A549 (cell line): ENCODE measurements at regions not wholly inside any gene's neighbourhood (a gene's known extent, or its start where the extent isn't known, plus 50 kb on each side); places are given as distances from the start of the nearest gene placed in this dataset.

ENCODE experiments used
- ATAC-seq, 2 experiments: fragments of 200-7000 bp in 1 of 2; fragments of >200 bp in 1 of 2; cut with Nextera tagmentation in 1 of 2; cut with Tn5 transposase in 1 of 2; 3 replicates each; pipeline versions ENCODE4 v1.8.0 to v1.9.1; 2018 to 2020; ENCODE audit warnings: mild to moderate bottlenecking in 1 of 2, moderate library complexity in 1 of 2
- CTCF ChIA-PET: fragments of 300-600 bp; sonication (Branson Sonifier 250); formaldehyde crosslinking; extraction: SDS; loops from one replicate; lab custom pipeline; 2021; ENCODE audit warnings: antibody characterized with exemption, inconsistent platforms; lab: Yijun Ruan, JAX
- POLR2A ChIA-PET: fragments of 350-600 bp; formaldehyde crosslinking; extraction: SDS; loops from one replicate; lab custom pipeline; 2021; ENCODE audit warnings: antibody characterized with exemption, inconsistent platforms; lab: Yijun Ruan, JAX
- DNase-seq, 2 experiments: peaks; one replicate each; pipeline versions ENCODE4 v3.0.0 to v3.0.0-alpha.2; 2011 to 2016; ENCODE audit warnings: low read depth in 1 of 2, low spot score in 1 of 2
- FAIRE-seq: peaks from 2 replicates; lab custom pipeline; 2011; peaks lifted over from hg19 to GRCh38; lab: Jason Lieb, UNC
- H3K27ac ChIP-seq, 2 experiments: fragments of >200 bp; sonication (Bioruptor Twin); formaldehyde crosslinking; 3 replicates each; pipeline ENCODE4 v1.5.1; 2016 to 2017
- H3K4me1 ChIP-seq: fragments of >200 bp; sonication (Bioruptor Twin); formaldehyde crosslinking; 3 replicates; pipeline ENCODE4 v1.6.1; 2016
- H3K4me2 ChIP-seq: fragments of >200 bp; sonication (Bioruptor Twin); formaldehyde crosslinking; 3 replicates; pipeline ENCODE4 v1.6.1; 2016
- H3K4me3 ChIP-seq: fragments of >200 bp; sonication (Bioruptor Twin); formaldehyde crosslinking; 3 replicates; pipeline ENCODE4 v1.5.1; 2016
- H3K9me3 ChIP-seq: fragments of >200 bp; sonication (Bioruptor Twin); formaldehyde crosslinking; 3 replicates; pipeline ENCODE4 v1.6.1; 2016
- BHLHE40 ChIP-seq: IDR thresholded peaks from 2 replicates; pipeline ENCODE4 v1.6.1; 2012; ENCODE audit warnings: low read depth, low read length, inconsistent platforms
- CHD2 ChIP-seq: fragments of 150-350 bp; IDR thresholded peaks from 2 replicates; pipeline ENCODE4 v1.6.1; 2014; ENCODE audit warnings: low read length; ENCODE audit not compliant: partially characterized antibody
- E2F6 ChIP-seq: IDR thresholded peaks from 2 replicates; pipeline ENCODE4 v1.6.1; 2012; ENCODE audit warnings: low read depth, borderline replicate concordance
- EHF ChIP-seq: fragments of 250-450 bp; sonication (Bioruptor Pico); IDR thresholded peaks from 2 replicates; pipeline ENCODE4 v1.5.0; 2020; ENCODE audit warnings: mild to moderate bottlenecking
- ELK1 ChIP-seq: fragments of 150-350 bp; IDR thresholded peaks from 2 replicates; pipeline ENCODE4 v1.6.1; 2014; ENCODE audit warnings: low read depth, mild to moderate bottlenecking, low read length
- FOSB ChIP-seq: fragments of 250-450 bp; sonication (Bioruptor Pico); IDR thresholded peaks from 2 replicates; pipeline ENCODE4 v1.5.0; 2020; ENCODE audit warnings: mild to moderate bottlenecking, moderate library complexity
- HDAC2 ChIP-seq: fragments of 200-600 bp; sonication (generic); IDR thresholded peaks from 2 replicates; pipeline ENCODE4 v1.6.1; 2016
- HES2 ChIP-seq: fragments of >200 bp; sonication (Bioruptor Twin); formaldehyde crosslinking; IDR thresholded peaks from 2 replicates; pipeline ENCODE4 v1.6.1; 2016
- HOXB5 ChIP-seq: fragments of 250-450 bp; sonication (Bioruptor Pico); IDR thresholded peaks from 2 replicates; pipeline ENCODE4 v1.5.0; 2020; ENCODE audit warnings: mild to moderate bottlenecking, moderate library complexity
- JUN ChIP-seq, 2 experiments: fragments of >200 bp; sonication (Bioruptor Twin); formaldehyde crosslinking; IDR thresholded peaks; 2 replicates in 1 of 2; 3 replicates in 1 of 2; pipeline ENCODE4 v1.6.1; 2016 to 2017
- KDM5A ChIP-seq: fragments of 200-600 bp; sonication (generic); IDR thresholded peaks from 2 replicates; pipeline ENCODE4 v1.6.1; 2016; ENCODE audit warnings: antibody characterized with exemption, mild to moderate bottlenecking
- MAFK ChIP-seq: fragments of 450-650 bp; IDR thresholded peaks from 2 replicates; pipeline ENCODE4 v1.6.1; 2014; ENCODE audit not compliant: partially characterized antibody
- MAX ChIP-seq: IDR thresholded peaks from 2 replicates; pipeline ENCODE4 v1.6.1; 2012
- RFX5 ChIP-seq: fragments of 450-650 bp; IDR thresholded peaks from 2 replicates; pipeline ENCODE4 v1.7.1; 2014; ENCODE audit warnings: antibody characterized with exemption, mild to moderate bottlenecking, moderate library complexity
- TP53 ChIP-seq: fragments of 250-450 bp; sonication (Bioruptor Pico); IDR thresholded peaks from 2 replicates; pipeline ENCODE4 v1.5.0; 2021; ENCODE audit warnings: mild to moderate bottlenecking, moderate library complexity
- ZC3H11A ChIP-seq: fragments of 450-650 bp; IDR thresholded peaks from 2 replicates; pipeline ENCODE4 v1.6.1; 2014; ENCODE audit warnings: antibody characterized with exemption, mild to moderate bottlenecking
- WGBS: methylation state at CpG from one replicate; pipeline ENCODE4 v1.1.6; 2017; ENCODE audit errors: missing lambda C conversion rate; 5-methylcytosine and 5-hydroxymethylcytosine counted together
- TF ChIP-seq, protein P1 (sequence below): fragments of >200 bp; sonication (Bioruptor Twin); formaldehyde crosslinking; IDR thresholded peaks from 3 replicates; pipeline ENCODE4 v1.5.1; 2016
- TF ChIP-seq, protein P2 (sequence below): IDR thresholded peaks from 2 replicates; pipeline ENCODE4 v1.6.1; 2012

DNA sequence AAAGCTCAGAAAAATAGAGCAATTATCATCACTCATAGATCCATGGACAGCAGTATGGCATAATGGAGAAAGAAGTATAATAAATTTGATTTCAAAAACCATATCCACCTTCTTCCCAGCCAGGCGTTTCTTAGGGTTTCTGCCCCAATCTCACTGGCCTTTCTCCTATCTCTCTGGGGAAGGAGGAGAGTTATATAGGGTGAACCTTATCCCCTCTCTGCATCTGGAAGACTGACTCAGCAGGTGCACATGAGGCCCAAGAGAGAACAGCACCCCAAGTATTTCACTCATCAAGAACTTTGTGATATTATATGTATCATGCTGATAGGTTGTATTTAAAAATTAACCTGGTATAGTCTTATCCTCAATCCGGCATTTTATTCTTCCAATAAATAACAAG is 318.8 kb upstream of the RASGEF1B start:
- 16% methylated on average over 1 of the region's 2 CpGs for WGBS
- H3K4me1 ChIP-seq, result no peaks in the 10 kb centered on the region
- TF ChIP-seq, protein P1, sequence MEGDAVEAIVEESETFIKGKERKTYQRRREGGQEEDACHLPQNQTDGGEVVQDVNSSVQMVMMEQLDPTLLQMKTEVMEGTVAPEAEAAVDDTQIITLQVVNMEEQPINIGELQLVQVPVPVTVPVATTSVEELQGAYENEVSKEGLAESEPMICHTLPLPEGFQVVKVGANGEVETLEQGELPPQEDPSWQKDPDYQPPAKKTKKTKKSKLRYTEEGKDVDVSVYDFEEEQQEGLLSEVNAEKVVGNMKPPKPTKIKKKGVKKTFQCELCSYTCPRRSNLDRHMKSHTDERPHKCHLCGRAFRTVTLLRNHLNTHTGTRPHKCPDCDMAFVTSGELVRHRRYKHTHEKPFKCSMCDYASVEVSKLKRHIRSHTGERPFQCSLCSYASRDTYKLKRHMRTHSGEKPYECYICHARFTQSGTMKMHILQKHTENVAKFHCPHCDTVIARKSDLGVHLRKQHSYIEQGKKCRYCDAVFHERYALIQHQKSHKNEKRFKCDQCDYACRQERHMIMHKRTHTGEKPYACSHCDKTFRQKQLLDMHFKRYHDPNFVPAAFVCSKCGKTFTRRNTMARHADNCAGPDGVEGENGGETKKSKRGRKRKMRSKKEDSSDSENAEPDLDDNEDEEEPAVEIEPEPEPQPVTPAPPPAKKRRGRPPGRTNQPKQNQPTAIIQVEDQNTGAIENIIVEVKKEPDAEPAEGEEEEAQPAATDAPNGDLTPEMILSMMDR, result no peak
- TF ChIP-seq E2F6 (no peak), MAX (no peak), HES2 (no peak), TP53 (CRISPR knock-in tag) (no peak), MAFK (no peak), KDM5A (no peak), ELK1 (no peak), FOSB (CRISPR knock-in tag) (no peak)
- TF ChIP-seq, protein P2, sequence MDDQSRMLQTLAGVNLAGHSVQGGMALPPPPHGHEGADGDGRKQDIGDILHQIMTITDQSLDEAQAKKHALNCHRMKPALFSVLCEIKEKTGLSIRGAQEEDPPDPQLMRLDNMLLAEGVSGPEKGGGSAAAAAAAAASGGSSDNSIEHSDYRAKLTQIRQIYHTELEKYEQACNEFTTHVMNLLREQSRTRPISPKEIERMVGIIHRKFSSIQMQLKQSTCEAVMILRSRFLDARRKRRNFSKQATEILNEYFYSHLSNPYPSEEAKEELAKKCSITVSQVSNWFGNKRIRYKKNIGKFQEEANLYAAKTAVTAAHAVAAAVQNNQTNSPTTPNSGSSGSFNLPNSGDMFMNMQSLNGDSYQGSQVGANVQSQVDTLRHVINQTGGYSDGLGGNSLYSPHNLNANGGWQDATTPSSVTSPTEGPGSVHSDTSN, result no peak
- no peak overlapping the region for H3K4me3 ChIP-seq
- no peak overlapping the region for H3K4me2 ChIP-seq
- no peak overlapping the region for H3K27ac ChIP-seq
- H3K9me3 ChIP-seq, result no peaks in the 10 kb centered on the region
- FAIRE-seq, result no peak
- no peak for DNase-seq
- POLR2A ChIA-PET, result no interaction called here
- ATAC-seq, result no peak
- CTCF ChIA-PET, result interaction anchor here (0.6 kb wide), 1 partner anchor 1416 kb away, joined by 4 read pairs; no protein-coding TSS in a partner anchor

DNA sequence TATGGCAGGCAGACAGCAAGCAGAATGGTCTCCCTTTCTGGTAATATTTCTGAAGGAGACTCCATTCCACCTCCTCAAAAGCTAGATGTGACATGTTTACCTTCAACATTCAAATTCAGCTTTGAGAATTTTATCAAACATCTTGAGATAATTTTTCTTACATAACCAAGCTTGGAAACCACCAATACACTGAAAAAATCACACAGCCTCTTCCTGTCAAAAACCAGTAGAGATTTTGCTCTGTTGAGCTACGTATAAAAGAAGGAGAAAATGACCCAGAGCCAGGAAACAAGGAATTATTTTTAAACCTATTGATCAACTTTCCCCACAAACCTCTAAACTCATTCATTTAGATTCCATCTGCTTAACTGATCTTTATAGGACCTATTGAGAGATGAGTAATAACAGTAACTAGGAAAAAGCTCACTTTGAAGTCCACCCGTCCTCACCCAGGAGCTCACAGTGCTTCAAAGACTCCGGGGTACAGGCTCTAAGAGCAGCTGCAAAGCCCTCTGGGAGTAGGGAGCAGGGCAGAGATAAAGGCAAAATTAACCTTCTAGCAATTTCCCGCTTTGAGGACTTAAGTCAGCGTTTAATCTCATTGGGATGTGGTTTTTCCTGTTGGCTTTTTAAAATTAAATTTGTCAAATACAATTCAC is 318.2 kb upstream of the RASGEF1B start:
- WGBS, result 36% methylated on average over 5 of the region's 5 CpGs
- no peak for DNase-seq
- no peaks in the 10 kb centered on the region for H3K9me3 ChIP-seq
- H3K4me3 ChIP-seq, result no peak overlapping the region
- TF ChIP-seq JUN (IDR thresholded peaks at IDR 0.05), result no peak
- no peak for TF ChIP-seq CHD2
- TF ChIP-seq BHLHE40, result no peak
- TF ChIP-seq EHF, result no peak
- no peak overlapping the region for H3K27ac ChIP-seq
- H3K4me1 ChIP-seq, result no peaks in the 10 kb centered on the region
- ChIA-PET POLR2A (no interaction called here), CTCF (no interaction called here)
- FAIRE-seq, result no peak
- no peak for ATAC-seq
- H3K4me2 ChIP-seq, result no peak overlapping the region

DNA sequence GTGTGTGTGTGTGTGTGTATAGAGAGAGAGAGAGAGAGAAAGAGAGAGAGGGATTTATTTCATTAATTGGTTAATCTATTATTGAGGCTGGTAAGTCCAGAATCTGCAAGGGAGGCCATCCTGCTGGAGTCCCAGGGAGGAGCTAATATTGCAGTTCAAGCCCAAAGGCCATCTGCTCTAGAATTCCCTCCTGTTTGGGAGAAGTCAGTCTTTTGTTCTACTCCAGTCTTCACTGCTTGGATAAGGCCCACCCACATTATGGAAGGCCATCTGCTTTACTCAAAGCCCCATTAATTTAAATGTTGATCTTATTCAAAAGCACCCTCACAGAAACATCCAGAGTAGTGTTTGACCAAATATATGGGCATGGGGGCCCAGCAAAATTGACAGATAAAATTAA is 317.5 kb upstream of the RASGEF1B start:
- Histone ChIP-seq H3K4me2 (no peak overlapping the region), H3K27ac (no peak overlapping the region), H3K9me3 (no peaks in the 10 kb centered on the region), H3K4me3 (no peak overlapping the region), H3K4me1 (no peaks in the 10 kb centered on the region)
- FAIRE-seq, result no peak
- no peak for TF ChIP-seq ZC3H11A
- TF ChIP-seq RFX5, result no peak
- no peak for TF ChIP-seq EHF
- TF ChIP-seq HOXB5 (CRISPR knock-in tag), result no peak
- TF ChIP-seq HDAC2, result no peak
- POLR2A ChIA-PET, result no interaction called here
- no peak for ATAC-seq
- no peak for DNase-seq
- CTCF ChIA-PET, result interaction anchor here (1.1 kb wide), 1 partner anchor 10 kb away, joined by 3 read pairs; no protein-coding TSS in a partner anchor
